ENCODE measurements at regions not wholly inside any gene's neighbourhood (a gene's known extent, or its start where the extent isn't known, plus 50 kb on each side); places are given as distances from the start of the nearest gene placed in this dataset.

DNA sequence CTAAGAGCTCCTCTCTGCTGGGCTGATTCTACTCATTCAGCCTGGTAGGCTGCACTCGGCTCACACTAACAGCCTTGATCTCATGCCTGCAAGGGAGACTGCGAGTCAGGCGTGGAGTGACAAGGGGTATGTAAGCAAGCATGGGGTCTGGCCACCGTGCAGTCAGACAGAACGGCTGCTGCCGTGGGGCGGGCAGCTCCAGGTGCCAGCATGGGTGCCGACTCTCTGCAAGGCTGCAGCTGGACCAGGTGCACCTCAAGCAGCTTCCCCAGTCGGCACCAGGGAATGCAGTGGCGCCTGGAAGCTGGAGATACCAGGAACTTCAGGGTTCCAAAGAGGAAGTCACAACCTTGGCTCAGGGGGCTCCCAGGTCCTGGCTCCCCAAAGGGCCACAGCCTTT is 892.3 kb downstream of the OLFM4 start:
- DNase-seq: no peak

DNA sequence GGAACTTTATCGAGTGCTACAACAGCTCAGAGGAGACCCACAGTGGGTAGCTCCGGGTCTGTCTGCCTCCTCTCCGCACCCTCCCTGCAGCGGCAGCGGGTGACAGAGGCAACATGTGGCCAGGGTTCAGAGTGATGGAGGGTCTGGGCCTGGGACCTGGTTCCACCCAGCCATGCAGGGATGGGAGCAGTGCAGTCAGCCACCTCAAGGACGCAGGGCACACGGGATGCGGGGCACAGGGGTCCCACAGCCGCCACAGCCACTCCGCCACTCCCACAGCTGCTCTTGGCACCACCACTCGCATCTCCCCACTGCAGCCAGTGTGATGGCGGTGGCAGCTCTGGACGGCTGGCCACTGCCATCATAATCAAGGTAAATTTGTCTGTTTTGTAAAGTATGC is 892.9 kb downstream of the OLFM4 start:
- WGBS, 5 donors: 85 to 94% (median 91%) methylated on average over 13 of the region's 13 CpGs
- intact Hi-C loops (cut with DNase I; ENCODE audit: low total_unique reads): no loop called here
- TF ChIP-seq, protein P1, sequence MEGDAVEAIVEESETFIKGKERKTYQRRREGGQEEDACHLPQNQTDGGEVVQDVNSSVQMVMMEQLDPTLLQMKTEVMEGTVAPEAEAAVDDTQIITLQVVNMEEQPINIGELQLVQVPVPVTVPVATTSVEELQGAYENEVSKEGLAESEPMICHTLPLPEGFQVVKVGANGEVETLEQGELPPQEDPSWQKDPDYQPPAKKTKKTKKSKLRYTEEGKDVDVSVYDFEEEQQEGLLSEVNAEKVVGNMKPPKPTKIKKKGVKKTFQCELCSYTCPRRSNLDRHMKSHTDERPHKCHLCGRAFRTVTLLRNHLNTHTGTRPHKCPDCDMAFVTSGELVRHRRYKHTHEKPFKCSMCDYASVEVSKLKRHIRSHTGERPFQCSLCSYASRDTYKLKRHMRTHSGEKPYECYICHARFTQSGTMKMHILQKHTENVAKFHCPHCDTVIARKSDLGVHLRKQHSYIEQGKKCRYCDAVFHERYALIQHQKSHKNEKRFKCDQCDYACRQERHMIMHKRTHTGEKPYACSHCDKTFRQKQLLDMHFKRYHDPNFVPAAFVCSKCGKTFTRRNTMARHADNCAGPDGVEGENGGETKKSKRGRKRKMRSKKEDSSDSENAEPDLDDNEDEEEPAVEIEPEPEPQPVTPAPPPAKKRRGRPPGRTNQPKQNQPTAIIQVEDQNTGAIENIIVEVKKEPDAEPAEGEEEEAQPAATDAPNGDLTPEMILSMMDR (IDR thresholded peaks at IDR 0.05): no peak
- TF ChIP-seq POLR2AphosphoS5 (IDR thresholded peaks at IDR 0.05): no peak
- Histone ChIP-seq H3K4me3 (no peak overlapping the region), H3K9me3 (no peaks in the 10 kb centered on the region), H3K27ac (no peak overlapping the region), H3K4me1 (no peaks in the 10 kb centered on the region), H3K27me3 (no peaks in the 10 kb centered on the region), H3K36me3 (no peaks in the 10 kb centered on the region)
- DNase-seq: no peak

More for the DNA sequence above, 892.3 kb downstream of the OLFM4 start:
- Histone ChIP-seq H3K4me1 (no peaks in the 10 kb centered on the region), H3K9me3 (no peaks in the 10 kb centered on the region), H3K27me3 (no peaks in the 10 kb centered on the region), H3K4me3 (no peak overlapping the region), H3K36me3 (no peaks in the 10 kb centered on the region), H3K27ac (no peak overlapping the region)
- WGBS, 5 donors: 61 to 90% (median 82%) methylated on average over 6 to 10 of the region's 10 CpGs
- intact Hi-C loops (cut with DNase I; ENCODE audit: low total_unique reads): no loop called here
- TF ChIP-seq EP300 (IDR thresholded peaks at IDR 0.05) (no peak), POLR2A (IDR thresholded peaks at IDR 0.05) (no peak), POLR2AphosphoS5 (IDR thresholded peaks at IDR 0.05) (no peak)
- TF ChIP-seq, protein P1 (IDR thresholded peaks at IDR 0.05): no peak

DNA sequence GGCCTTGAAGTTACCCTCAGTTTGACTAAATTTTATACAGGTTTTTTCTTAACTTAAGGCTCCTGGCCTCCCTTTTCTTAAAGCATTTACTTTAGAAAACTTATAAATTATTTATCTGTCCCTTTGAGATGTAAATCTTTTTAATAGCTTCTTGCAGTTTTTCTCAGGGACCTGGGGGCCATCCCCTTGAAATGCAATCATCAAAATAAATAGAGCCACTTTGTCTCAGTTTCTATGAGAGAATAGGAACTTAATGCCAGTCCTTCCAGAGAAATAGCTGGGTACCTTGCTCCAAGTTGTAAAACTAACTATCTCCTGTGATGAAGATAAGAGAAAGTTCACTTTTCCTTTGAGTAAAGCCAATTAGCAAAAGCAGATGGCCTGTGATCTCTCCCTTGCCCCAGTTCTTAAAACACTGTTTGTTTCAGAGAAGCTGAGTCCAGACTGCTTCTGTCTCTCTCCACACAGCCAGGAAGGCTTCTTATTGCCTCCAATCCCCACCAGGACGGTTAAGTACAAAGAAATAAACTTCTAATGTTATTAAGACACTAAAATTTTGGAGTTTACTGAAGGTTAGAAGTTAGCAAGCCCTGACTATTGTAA is 913.1 kb downstream of the OLFM4 start:
- intact Hi-C loops (cut with DNase I; ENCODE audit: low total_unique reads): no loop called here

DNA sequence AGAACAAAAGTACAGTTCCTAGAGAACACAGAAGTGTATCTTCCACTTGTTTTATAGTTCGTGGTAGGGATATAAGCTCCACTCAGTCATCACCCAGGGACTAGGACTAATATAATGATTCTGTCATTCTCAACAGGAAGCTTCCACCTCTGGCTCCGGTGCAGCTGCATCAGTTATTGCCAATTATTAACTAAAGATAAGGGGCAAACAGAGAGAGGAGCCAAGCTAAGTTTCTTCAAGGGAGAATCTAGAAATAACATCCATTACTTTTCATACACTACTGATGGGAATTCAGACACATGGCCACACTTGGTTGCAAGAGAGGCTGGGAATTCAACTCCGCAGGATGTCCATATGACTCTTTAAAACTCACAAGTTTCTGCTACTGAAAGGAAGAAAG is 917.9 kb downstream of the OLFM4 start:
- peak in 1 of 2 donors; percentile 2 for DNase-seq
- H3K27me3 ChIP-seq: no peaks in the 10 kb centered on the region
- no peaks in the 10 kb centered on the region for H3K9me3 ChIP-seq
- intact Hi-C loops (cut with DNase I; ENCODE audit: low total_unique reads): no loop called here
- H3K27ac ChIP-seq: no peak overlapping the region
- WGBS, 5 donors: 38 to 56% (median 45%) methylated on average over 3 of the region's 3 CpGs
- H3K36me3 ChIP-seq: no peaks in the 10 kb centered on the region
- no peaks in the 10 kb centered on the region for H3K4me1 ChIP-seq
- no peak overlapping the region for H3K4me3 ChIP-seq
- TF ChIP-seq EP300 (IDR thresholded peaks at IDR 0.05) (no peak), POLR2AphosphoS5 (IDR thresholded peaks at IDR 0.05) (no peak), POLR2A (IDR thresholded peaks at IDR 0.05) (no peak)
- TF ChIP-seq, protein P1 (IDR thresholded peaks at IDR 0.05): no peak

More for the DNA sequence above, 913.1 kb downstream of the OLFM4 start:
- no peak for DNase-seq
- no peaks in the 10 kb centered on the region for H3K27me3 ChIP-seq
- no peaks in the 10 kb centered on the region for H3K9me3 ChIP-seq
- no peak overlapping the region for H3K27ac ChIP-seq
- no peak for TF ChIP-seq EP300 (IDR thresholded peaks at IDR 0.05)
- no peak for TF ChIP-seq POLR2AphosphoS5 (IDR thresholded peaks at IDR 0.05)
- TF ChIP-seq, protein P1 (IDR thresholded peaks at IDR 0.05): no peak
- no peak for TF ChIP-seq POLR2A (IDR thresholded peaks at IDR 0.05)
- no peaks in the 10 kb centered on the region for H3K4me1 ChIP-seq
- no peak overlapping the region for H3K4me3 ChIP-seq
- H3K36me3 ChIP-seq: no peaks in the 10 kb centered on the region
- WGBS, 5 donors: 1 to 51% (median 23%) methylated on average over 1 of the region's 1 CpG
